Loucy (cell line): ENCODE measurements at regions not wholly inside any gene's neighbourhood (a gene's known extent, or its start where the extent isn't known, plus 50 kb on each side); places are given as distances from the start of the nearest gene placed in this dataset.

Experiments used
- H2AFZ ChIP-seq: fragments of 200-600 bp; sonication (generic); 2 replicates; pipeline ENCODE4 v1.6.0; 2016; ENCODE audit warnings: antibody characterized with exemption, mild to moderate bottlenecking, low read length, moderate library complexity
- H3F3A ChIP-seq: fragments of 200-600 bp; 2 replicates; pipeline ENCODE4 v1.6.0; 2016; ENCODE audit warnings: antibody characterized with exemption, low read depth, mild to moderate bottlenecking
- H3K27me3 ChIP-seq: fragments of 200-600 bp; sonication (generic); 2 replicates; pipeline ENCODE4 v1.6.1; 2014; ENCODE audit warnings: low read length, mild to moderate bottlenecking; ENCODE audit not compliant: insufficient read depth, poor library complexity, severe bottlenecking
- H3K36me3 ChIP-seq: fragments of 200-600 bp; sonication (generic); 2 replicates; pipeline ENCODE4 v1.6.1; 2016; ENCODE audit warnings: low read length; ENCODE audit not compliant: insufficient read depth
- H3K4me1 ChIP-seq: fragments of 200-600 bp; sonication (generic); 2 replicates; pipeline ENCODE4 v1.5.1; 2014; ENCODE audit warnings: low read length, mild to moderate bottlenecking; ENCODE audit not compliant: insufficient read depth, poor library complexity, severe bottlenecking
- H3K4me2 ChIP-seq: fragments of 200-600 bp; sonication (generic); 2 replicates; pipeline ENCODE4 v1.6.0; 2014; ENCODE audit warnings: antibody characterized with exemption, low read length, low read depth, mild to moderate bottlenecking; ENCODE audit not compliant: poor library complexity, severe bottlenecking
- H3K4me3 ChIP-seq: fragments of 200-600 bp; sonication (generic); 2 replicates; pipeline ENCODE4 v1.5.1; 2014; ENCODE audit warnings: low read length, mild to moderate bottlenecking, mixed read lengths; ENCODE audit not compliant: poor library complexity, severe bottlenecking
- H3K79me2 ChIP-seq: fragments of 200-600 bp; sonication (generic); 2 replicates; pipeline ENCODE4 v1.6.1; 2014; ENCODE audit warnings: low read length; ENCODE audit not compliant: insufficient read depth
- H3K9ac ChIP-seq: fragments of 200-600 bp; sonication (generic); 2 replicates; pipeline ENCODE4 v1.6.0; 2014; ENCODE audit warnings: mild to moderate bottlenecking, low read depth, low read length, moderate library complexity; ENCODE audit not compliant: poor library complexity, severe bottlenecking
- H3K9me2 ChIP-seq: fragments of 200-600 bp; sonication (generic); replicated peaks from 2 replicates; pipeline ENCODE4 v1.6.1; 2016; ENCODE audit warnings: low read depth, low read length, mixed read lengths
- H3K9me3 ChIP-seq: fragments of 200-600 bp; sonication (generic); 2 replicates; pipeline ENCODE4 v1.6.1; 2014; ENCODE audit warnings: mild to moderate bottlenecking, antibody characterized with exemption, low read length, low read depth; ENCODE audit not compliant: insufficient read depth
- H4K20me1 ChIP-seq: fragments of 200-600 bp; sonication (generic); 2 replicates; pipeline ENCODE4 v1.6.0; 2014; ENCODE audit warnings: antibody characterized with exemption, low read length, mild to moderate bottlenecking; ENCODE audit not compliant: insufficient read depth, poor library complexity, severe bottlenecking
- CTCF ChIP-seq: fragments of 200-600 bp; sonication (generic); conservative IDR thresholded peaks from 2 replicates; pipeline ENCODE4 v1.5.1; 2014; ENCODE audit warnings: mild to moderate bottlenecking, antibody characterized with exemption, low read length
- EZH2phosphoT487 ChIP-seq: fragments of 200-600 bp; IDR thresholded peaks from 2 replicates; pipeline ENCODE4 v1.6.1; 2018; ENCODE audit warnings: antibody characterized with exemption, mild to moderate bottlenecking, moderate library complexity, borderline replicate concordance

- no peak for TF ChIP-seq CTCF
- no peak for TF ChIP-seq EZH2phosphoT487
- Histone ChIP-seq H3K9ac (no peak overlapping the region), H3K9me2 (no peaks in the 10 kb centered on the region)
Measured at GRCh38 chr12:39065455-39065854, 160.1 kb upstream of the CPNE8 start.

GRCh38 chr12:39064708-39065107 lies 159.3 kb upstream of the CPNE8 start:
- no peak overlapping the region for H3K4me2 ChIP-seq
- H4K20me1 ChIP-seq: no peaks in the 10 kb centered on the region
- no peaks in the 10 kb centered on the region for H3F3A ChIP-seq
- no peaks in the 10 kb centered on the region for H3K36me3 ChIP-seq
- H3K4me1 ChIP-seq: no peaks in the 10 kb centered on the region
- no peaks in the 10 kb centered on the region for H3K9me3 ChIP-seq
- no peaks in the 10 kb centered on the region for H3K9me2 ChIP-seq
- H3K9ac ChIP-seq: no peak overlapping the region
- H3K27me3 ChIP-seq: no peaks in the 10 kb centered on the region
- H3K4me3 ChIP-seq: no peak overlapping the region
- no peak overlapping the region for H2AFZ ChIP-seq
- no peak for TF ChIP-seq CTCF
- no peak for TF ChIP-seq EZH2phosphoT487
- no peaks in the 10 kb centered on the region for H3K79me2 ChIP-seq

More at GRCh38 chr12:39065455-39065854, 160.1 kb upstream of the CPNE8 start:
- Histone ChIP-seq H3F3A (no peaks in the 10 kb centered on the region), H4K20me1 (no peaks in the 10 kb centered on the region), H2AFZ (no peak overlapping the region), H3K4me3 (no peak overlapping the region), H3K9me3 (no peaks in the 10 kb centered on the region), H3K4me1 (no peaks in the 10 kb centered on the region), H3K79me2 (no peaks in the 10 kb centered on the region), H3K27me3 (no peaks in the 10 kb centered on the region), H3K4me2 (no peak overlapping the region), H3K36me3 (no peaks in the 10 kb centered on the region)

GRCh38 chr12:39062266-39062996 lies 157.0 kb upstream of the CPNE8 start:
- Histone ChIP-seq H3F3A (no peaks in the 10 kb centered on the region), H3K4me2 (no peak overlapping the region), H3K4me1 (no peaks in the 10 kb centered on the region), H3K9me3 (no peaks in the 10 kb centered on the region), H3K9me2 (no peaks in the 10 kb centered on the region), H3K9ac (no peak overlapping the region), H4K20me1 (no peaks in the 10 kb centered on the region), H3K36me3 (no peaks in the 10 kb centered on the region), H3K27me3 (no peaks in the 10 kb centered on the region), H3K4me3 (no peak overlapping the region), H2AFZ (no peak overlapping the region), H3K79me2 (no peaks in the 10 kb centered on the region)
- TF ChIP-seq CTCF (no peak), EZH2phosphoT487 (no peak)
